ENCODE measurements at regions not wholly inside any gene's neighbourhood (a gene's known extent, or its start where the extent isn't known, plus 50 kb on each side); places are given as distances from the start of the nearest gene placed in this dataset.
A peak's percentile ranks its signal among the peaks of the same experiment; 100 is the strongest.

DNA sequence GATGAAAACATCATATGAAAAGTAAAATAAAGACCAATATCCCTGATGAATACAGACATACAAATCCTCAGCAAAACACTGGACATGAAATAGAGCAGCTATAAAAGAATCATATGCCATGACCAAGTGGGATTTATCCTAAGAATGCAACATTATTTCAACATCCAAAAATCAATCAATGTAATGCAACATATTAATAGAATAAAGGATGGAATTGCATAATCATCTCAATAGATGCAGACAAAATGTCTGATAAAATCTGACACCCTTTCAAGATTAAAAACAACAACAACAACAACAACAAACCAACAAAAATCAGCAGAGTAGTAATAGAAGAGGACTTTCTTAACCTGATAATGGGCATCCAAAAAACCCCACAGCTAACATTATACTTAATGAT is 63.8 kb upstream of the IL1R1 start:
- peaks cover 31 to 54% (median 38%) of the 10 kb centered on the region in 10 experiments for H3K4me1 ChIP-seq
- H3K36me3 ChIP-seq: no peaks in the 10 kb centered on the region
- H3K9me3 ChIP-seq (replicated peaks in 1 of 11): no peaks in the 10 kb centered on the region; a peak in 1 of 22 replicates
- H3K9ac ChIP-seq: no peak overlapping the region
- no peak overlapping the region for H3K4me2 ChIP-seq
- no peaks in the 10 kb centered on the region for H3K27me3 ChIP-seq
- TF ChIP-seq Cebpa-rat (IDR thresholded peaks at IDR 0.05): no peak
- no peak overlapping the region for H3K27ac ChIP-seq
- H3K4me3 ChIP-seq: no peak overlapping the region
- H4K20me1 ChIP-seq: no peaks in the 10 kb centered on the region

GRCh38 chr2:102080451-102081242 is 61.9 kb upstream of the IL1R1 start:
- no peak for TF ChIP-seq Cebpa-rat (IDR thresholded peaks at IDR 0.05)
- Histone ChIP-seq H3K4me1 (peaks cover 24 to 45% (median 34%) of the 10 kb centered on the region in 10 experiments), H3K9ac (no peak overlapping the region), H3K4me2 (peak overlapping the region in 10 of 11 experiments; percentile 55 to 87 (median 74); a peak in 17 of 22 replicates), H3K27me3 (no peaks in the 10 kb centered on the region), H3K27ac (no peak overlapping the region), H3K4me3 (no peak overlapping the region), H4K20me1 (no peaks in the 10 kb centered on the region), H3K9me3 (replicated peaks in 1 of 11) (no peaks in the 10 kb centered on the region; a peak in 1 of 22 replicates), H3K36me3 (no peaks in the 10 kb centered on the region)

DNA sequence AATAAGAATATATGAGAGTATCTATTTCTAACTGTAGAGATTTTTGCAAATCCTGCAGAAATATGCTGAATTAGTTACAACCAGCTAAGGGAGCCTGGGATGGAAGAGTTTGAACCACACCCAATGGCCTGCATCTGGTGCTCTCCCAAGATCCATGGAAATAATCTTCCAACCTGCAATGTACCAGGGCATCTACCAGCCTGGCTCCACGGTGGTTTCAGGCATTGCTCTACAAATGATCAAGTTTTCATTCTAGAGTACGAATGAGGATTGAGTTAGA is 61.4 kb upstream of the IL1R1 start:
- no peaks in the 10 kb centered on the region; a peak in 1 of 22 replicates for H3K9me3 ChIP-seq (replicated peaks in 1 of 11)
- H3K27me3 ChIP-seq: no peaks in the 10 kb centered on the region
- peak overlapping the region; percentile 55 to 87 (median 72) for H3K4me2 ChIP-seq
- H3K36me3 ChIP-seq: no peaks in the 10 kb centered on the region
- H4K20me1 ChIP-seq: no peaks in the 10 kb centered on the region
- no peak overlapping the region; a peak in 1 of 20 replicates for H3K4me3 ChIP-seq
- peak overlapping the region in 8 of 11 experiments; percentile 13 to 88 (median 62); a peak in 9 of 22 replicates for H3K27ac ChIP-seq
- no peak overlapping the region for H3K9ac ChIP-seq
- no peak for TF ChIP-seq Cebpa-rat (IDR thresholded peaks at IDR 0.05)
- peaks cover 24 to 51% (median 35%) of the 10 kb centered on the region in 10 experiments for H3K4me1 ChIP-seq

GRCh38 chr2:102081606-102082005 is 60.9 kb upstream of the IL1R1 start:
- 0 out of 22 replicates have a peak, but pooled peaks of 1 of the 11 experiments have one; percentile 12 for TF ChIP-seq Cebpa-rat (IDR thresholded peaks at IDR 0.05)
- H3K27ac ChIP-seq: peak overlapping the region in 10 of 11 experiments; percentile 13 to 88 (median 62); a peak in 14 of 22 replicates
- peaks cover 24 to 51% (median 36%) of the 10 kb centered on the region in 10 experiments for H3K4me1 ChIP-seq

GRCh38 chr2:102082571-102083392 is 59.8 kb upstream of the IL1R1 start:
- Histone ChIP-seq H4K20me1 (no peaks in the 10 kb centered on the region), H3K4me2 (peak overlapping the region; percentile 55 to 87 (median 72)), H3K36me3 (no peaks in the 10 kb centered on the region), H3K27ac (peak overlapping the region; percentile 45 to 88 (median 66)), H3K9ac (peak overlapping the region; percentile 2 to 76 (median 57); a peak in 15 of 22 replicates), H3K9me3 (replicated peaks in 1 of 11) (peaks cover 5 to 9% (median 7%) of the 10 kb centered on the region in 11 experiments; a peak in 17 of 22 replicates), H3K27me3 (no peaks in the 10 kb centered on the region), H3K4me3 (peak overlapping the region in 5 of 10 experiments; percentile 8 to 38 (median 34); a peak in 4 of 20 replicates), H3K4me1 (peaks cover 24 to 51% (median 36%) of the 10 kb centered on the region in 10 experiments)
- TF ChIP-seq Cebpa-rat (IDR thresholded peaks at IDR 0.05): no peak

More at GRCh38 chr2:102081606-102082005, 60.9 kb upstream of the IL1R1 start:
- Histone ChIP-seq H3K36me3 (no peaks in the 10 kb centered on the region), H4K20me1 (no peaks in the 10 kb centered on the region), H3K27me3 (no peaks in the 10 kb centered on the region), H3K9me3 (replicated peaks in 1 of 11) (no peaks in the 10 kb centered on the region; a peak in 1 of 22 replicates), H3K4me2 (peak overlapping the region; percentile 55 to 87 (median 72)), H3K9ac (peak overlapping the region in 2 of 11 experiments; percentile 63 to 76; a peak in 2 of 22 replicates), H3K4me3 (no peak overlapping the region; a peak in 1 of 20 replicates)

- H4K20me1 ChIP-seq: no peaks in the 10 kb centered on the region
- no peaks in the 10 kb centered on the region for H3K36me3 ChIP-seq
- peak overlapping the region in 1 of 11 experiments; percentile 76; a peak in 4 of 22 replicates for H3K9ac ChIP-seq
- H3K27me3 ChIP-seq: no peaks in the 10 kb centered on the region
- peak overlapping the region; percentile 55 to 87 (median 72) for H3K4me2 ChIP-seq
- H3K4me1 ChIP-seq: peaks cover 24 to 51% (median 36%) of the 10 kb centered on the region in 10 experiments
- H3K9me3 ChIP-seq (replicated peaks in 1 of 11): peaks cover 5 to 15% (median 12%) of the 10 kb centered on the region in 11 experiments; a peak in 18 of 22 replicates
- TF ChIP-seq Cebpa-rat (IDR thresholded peaks at IDR 0.05): no peak
- peak overlapping the region; percentile 45 to 88 (median 66); a peak in 19 of 22 replicates for H3K27ac ChIP-seq
- H3K4me3 ChIP-seq: no peak overlapping the region; a peak in 1 of 20 replicates
Observed at GRCh38 chr2:102083393-102083703, 59.2 kb upstream of the IL1R1 start.

GRCh38 chr2:102084651-102085050 is 57.9 kb upstream of the IL1R1 start:
- TF ChIP-seq Cebpa-rat (IDR thresholded peaks at IDR 0.05): no peak
- H3K27ac ChIP-seq: no peak overlapping the region
- H3K4me1 ChIP-seq: peaks cover 24 to 51% (median 36%) of the 10 kb centered on the region in 10 experiments
- H3K36me3 ChIP-seq: no peaks in the 10 kb centered on the region
- H3K27me3 ChIP-seq: no peaks in the 10 kb centered on the region
- peaks cover 9 to 26% (median 15%) of the 10 kb centered on the region in 11 experiments; a peak in 19 of 22 replicates for H3K9me3 ChIP-seq (replicated peaks in 1 of 11)
- H3K4me2 ChIP-seq: no peak overlapping the region
- H3K4me3 ChIP-seq: no peak overlapping the region
- H4K20me1 ChIP-seq: no peaks in the 10 kb centered on the region
- no peak overlapping the region for H3K9ac ChIP-seq

- no peak for TF ChIP-seq Cebpa-rat (IDR thresholded peaks at IDR 0.05)
- H3K27ac ChIP-seq: no peak overlapping the region
Observed at GRCh38 chr2:102085238-102085637, 57.3 kb upstream of the IL1R1 start.

More at GRCh38 chr2:102085238-102085637, 57.3 kb upstream of the IL1R1 start:
- Histone ChIP-seq H3K36me3 (no peaks in the 10 kb centered on the region), H3K4me2 (no peak overlapping the region), H3K9me3 (replicated peaks in 1 of 11) (peaks cover 13 to 32% (median 19%) of the 10 kb centered on the region in 11 experiments; a peak in 21 of 22 replicates), H3K27me3 (no peaks in the 10 kb centered on the region), H3K4me1 (peaks cover 24 to 48% (median 36%) of the 10 kb centered on the region in 10 experiments), H4K20me1 (no peaks in the 10 kb centered on the region), H3K4me3 (no peak overlapping the region), H3K9ac (no peak overlapping the region)

All from BLaER1 treated with 17β-estradiol and CSF1 and Interleukin-3, amounts not matched to agents 10 nM and 100 nM (cell line).